DMS 273 (cell line): ENCODE measurements at regions not wholly inside any gene's neighbourhood (a gene's known extent, or its start where the extent isn't known, plus 50 kb on each side); places are given as distances from the start of the nearest gene placed in this dataset.
"Not testable (repeated sequence)": the region's sequence is repeated elsewhere in the genome, so short reads cannot be mapped to it uniquely, and the experiment has no call there.

Experiments used
- DNase-seq: peaks from one replicate; lab custom pipeline; 2025; ENCODE audit not compliant: unreplicated experiment; lab: John Stamatoyannopoulos, UW

DNA sequence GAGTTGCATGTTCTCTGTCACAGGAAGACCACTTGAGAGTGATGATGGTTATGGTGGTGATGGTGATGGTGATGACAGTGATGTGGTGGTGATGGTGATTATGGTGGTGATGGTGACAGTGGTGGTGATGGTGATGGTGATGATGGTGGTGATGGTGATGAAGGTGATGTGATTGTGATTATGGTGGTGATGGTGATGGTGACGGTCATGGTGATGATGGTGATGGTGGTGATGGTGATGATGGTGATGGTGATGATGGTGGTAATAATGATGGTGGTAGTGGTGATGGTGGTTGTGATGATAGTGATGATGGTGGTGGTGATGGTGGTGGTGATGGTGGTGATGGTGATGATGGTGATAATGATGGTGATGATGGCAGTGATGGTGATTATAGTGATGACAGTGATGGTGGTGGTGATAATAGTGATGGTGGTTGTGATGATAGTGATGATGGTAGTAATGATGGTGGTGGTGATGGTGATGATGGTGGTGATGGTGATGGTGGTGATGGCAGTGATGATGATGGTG is 93.7 kb downstream of the ASB1 start:
- DNase-seq, result no peak

DNA sequence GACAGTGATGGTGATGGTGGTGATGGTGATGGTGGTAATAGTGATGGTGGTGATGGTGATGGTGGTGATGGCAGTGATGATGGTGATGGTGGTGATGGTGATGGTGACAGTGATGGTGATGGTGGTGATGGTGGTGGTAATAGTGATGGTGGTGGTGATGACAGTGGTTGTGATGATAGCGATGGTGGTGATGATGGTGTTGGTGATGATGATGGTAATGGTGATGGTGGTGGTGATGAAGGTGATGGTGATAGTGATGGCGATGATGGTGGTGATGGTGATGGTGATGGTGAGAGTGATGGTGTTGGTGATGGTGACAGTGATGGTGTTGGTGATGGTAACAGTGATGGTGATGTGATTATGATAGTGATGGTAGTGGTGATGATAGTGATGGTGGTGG is 94.3 kb downstream of the ASB1 start:
- no peak for DNase-seq

DNA sequence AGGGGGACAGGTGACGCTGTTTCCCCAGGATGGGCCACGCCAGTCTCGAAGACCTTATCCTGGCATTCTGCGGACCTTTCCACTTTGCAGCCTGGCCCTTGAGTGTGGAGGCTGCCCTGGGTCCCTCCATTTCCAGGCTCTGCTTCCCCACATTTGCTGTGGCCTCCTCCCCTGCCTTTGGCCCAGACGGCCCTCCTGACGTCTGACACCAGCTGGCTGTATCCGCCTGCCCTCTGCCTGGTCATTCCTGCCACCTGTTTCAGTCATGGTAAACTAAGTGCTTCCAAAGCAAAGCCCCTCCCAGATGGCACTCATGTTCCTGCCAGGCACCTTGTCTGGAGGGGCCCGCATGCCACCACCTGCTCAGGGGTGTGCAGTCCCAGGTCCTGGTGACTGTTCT is 95.1 kb downstream of the ASB1 start:
- peak; percentile 69 for DNase-seq

DNA sequence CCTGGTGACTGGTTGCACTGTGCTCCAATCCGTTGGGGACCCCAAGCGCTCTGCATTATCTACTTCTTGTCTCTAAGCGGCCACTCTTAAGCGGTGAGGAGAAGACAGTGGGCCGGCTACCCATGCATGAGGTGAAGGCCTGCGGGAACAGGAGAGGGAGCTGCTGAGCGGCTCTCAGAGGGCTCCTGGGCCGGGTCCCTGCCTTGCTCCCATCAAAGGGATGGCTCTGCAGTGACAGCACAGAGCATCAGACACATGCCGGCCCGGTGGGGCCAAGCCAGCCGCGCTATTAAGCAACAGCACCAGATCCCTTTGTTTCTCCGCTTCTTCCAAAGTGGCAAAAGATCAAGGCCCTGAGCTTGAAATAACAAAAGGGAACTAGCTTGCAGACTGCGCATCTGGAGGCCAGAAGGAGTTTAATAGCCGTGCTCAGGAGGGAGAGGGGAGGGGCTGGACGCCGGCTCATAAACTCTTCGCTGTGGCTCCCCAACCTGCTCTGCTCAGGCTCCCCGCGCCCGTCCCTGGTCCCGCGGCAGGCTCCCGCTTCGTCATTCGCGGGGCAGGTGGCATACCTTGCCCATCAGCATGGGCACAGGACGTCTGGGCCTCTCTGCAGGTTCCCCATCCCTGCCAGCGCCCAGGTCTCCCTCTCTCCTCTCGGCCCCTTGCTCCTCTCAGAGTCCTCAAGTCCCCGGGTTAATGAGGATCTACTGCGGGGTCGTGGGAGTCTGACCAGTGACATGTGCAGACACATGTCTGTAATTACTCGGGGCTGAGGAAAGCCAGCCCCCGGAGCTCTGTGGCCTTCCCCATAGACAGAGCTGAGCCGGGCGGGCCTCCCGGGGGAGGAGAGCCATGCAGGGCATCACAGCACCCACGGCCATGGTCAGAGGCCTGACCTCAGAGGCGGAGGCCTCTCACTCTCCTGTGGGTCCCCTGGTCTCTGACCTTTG is 96.7 kb downstream of the ASB1 start:
- DNase-seq, result peak; percentile 85

DNA sequence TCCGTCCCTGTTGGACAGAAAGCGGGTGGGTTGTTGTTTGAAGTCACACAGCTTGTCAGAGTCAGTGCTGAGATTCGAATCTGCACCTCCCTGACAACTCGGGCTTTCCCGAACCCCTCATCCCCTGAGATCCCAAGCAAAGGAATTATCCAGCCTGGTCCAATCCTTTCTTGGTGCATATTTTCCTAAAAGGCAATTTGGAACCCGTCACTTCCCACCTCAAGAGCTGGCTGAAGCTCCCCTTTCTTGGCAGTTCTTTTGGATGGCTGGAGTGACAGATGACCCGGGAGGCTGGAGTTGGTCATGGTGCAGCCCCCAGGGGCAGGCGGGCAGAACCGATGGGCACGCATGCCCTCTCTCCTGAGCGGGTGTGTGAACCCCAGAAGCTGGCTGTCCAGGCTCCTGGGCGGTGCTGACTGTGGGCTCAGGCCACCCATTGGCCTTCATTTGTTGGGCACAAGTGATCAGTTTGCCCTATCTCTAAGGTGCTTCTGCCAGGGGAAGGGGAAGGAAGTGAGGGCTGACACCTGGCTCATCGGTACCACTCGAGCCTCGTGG is 97.8 kb downstream of the ASB1 start:
- no peak for DNase-seq

DNA sequence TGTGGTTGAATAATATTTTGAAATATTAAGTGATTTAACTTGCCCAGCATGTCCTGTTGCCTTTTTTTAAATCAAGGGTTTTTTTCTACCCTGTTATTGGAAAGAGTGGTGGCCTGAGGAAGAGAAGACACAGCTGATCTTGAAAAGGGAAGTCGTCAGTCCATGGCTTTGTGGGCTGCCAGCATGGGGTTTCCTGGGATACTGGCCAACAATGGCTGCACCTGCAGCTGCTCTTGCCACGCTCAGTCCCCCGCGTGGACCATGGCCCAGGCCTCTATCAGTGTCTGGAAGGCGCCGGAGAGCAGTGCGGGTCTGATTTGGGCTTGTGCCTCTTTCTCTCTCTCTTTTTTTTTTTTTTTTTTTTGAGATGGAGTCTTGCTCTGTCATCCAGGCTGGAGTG is 99.3 kb downstream of the ASB1 start:
- DNase-seq, result no peak

DNA sequence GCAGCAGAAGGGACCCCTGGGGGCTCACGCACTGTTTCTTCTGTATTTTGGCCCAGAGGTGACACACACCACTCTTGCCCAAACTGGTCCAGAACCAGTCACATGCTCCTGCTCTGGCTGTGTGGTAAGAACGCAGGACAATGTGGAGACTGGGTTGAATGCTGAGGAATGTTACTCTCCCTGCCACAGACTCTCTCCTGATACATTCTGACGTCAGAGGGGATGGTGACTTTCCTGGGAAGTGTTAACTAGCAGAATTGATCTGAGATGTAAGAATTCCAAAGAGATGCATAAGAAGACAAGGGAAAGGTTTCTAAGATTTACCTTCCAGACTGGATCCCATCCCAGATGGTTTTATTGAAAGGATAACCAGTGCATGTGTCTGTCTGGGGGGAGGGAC is 100.8 kb downstream of the ASB1 start:
- no peak for DNase-seq

DNA sequence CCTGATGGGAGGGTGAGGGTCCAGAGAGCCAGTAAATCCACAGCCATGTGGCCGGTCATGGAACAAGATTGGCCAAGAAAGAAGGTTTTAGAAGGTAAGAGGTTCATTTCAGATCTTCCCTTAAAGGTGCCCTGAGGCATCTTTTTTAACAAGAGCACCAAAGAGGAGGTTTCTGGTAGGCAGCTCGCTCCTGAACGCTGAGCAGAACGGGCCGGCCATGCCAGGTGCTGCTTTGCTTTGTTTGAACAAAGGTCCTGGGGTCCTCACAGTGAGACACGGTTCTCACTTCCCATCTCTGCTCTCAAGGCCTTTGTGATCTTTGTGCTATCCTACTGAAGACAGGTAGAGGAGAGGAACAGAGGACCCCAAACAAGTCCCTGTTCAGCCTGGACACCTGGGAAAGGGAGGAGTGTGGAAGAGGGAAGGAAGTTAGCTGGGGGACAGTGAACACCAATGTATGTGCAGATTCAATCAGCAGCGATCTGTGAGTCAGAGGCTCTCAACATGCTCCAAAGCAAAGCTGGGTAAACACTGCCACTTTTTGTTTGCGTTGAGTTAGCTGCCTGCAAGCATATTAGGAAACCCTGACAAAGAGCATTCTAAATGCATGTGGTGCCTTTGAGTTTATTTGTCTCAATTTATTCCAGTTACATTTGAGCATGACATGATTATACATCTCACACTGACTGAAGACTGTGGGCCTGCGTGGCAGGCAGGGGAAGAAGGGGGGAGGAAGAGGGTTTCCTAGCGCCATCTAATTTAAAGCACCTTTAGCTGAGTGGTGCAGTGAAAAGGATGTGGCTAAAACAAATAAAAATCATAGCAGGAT is 102.4 kb downstream of the ASB1 start:
- no peak for DNase-seq

DNA sequence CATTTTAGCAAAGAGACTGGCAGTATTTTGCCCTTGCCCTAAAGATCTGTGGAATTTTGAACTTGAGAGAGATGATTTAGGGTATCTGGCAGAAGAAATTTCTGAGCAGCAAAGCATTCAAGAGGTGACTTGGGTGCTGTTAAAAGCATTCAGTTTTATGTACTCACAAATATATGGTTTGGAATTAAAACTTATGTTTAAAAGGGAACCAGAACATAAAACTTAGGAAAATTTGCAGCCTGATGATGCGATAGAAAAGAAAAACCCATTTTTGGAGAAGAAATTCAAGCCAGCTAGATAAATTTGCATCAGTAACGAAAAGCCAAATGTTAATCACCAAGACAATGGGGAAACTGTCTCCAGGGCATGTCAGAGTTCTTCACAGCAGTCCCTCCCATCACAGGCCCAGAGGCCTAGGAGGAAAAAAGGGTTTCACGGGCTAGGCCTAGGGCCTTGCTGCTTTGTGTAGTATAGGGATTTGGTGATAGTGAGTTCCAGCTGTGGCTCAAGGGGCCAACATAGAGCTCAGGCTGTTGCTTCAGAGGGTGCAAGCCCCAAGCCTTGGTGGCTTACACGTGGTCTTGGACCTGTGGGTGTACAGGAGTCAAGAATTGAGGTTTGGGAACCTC is 104.4 kb downstream of the ASB1 start:
- DNase-seq, result not testable (repeated sequence)

DNA sequence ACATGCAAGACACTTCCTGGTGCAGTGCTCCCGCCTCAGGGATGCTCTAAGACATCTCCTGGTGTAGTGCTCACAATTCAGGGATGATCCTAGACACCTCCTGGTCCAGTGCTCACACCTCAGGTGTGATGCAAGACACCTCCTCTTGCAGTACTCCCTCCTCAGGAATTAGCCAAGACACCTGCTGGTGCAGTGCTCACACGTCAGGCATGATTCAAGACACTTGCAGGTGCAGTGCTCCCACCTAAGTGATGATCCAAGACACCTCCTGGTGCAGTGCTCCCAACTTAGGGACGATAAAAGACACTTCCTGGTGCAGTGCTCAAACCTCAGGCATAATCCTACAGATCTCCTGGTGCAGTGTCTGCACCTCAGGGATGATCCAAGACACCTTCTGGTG is 117.0 kb downstream of the ASB1 start:
- not testable (repeated sequence) for DNase-seq

DNA sequence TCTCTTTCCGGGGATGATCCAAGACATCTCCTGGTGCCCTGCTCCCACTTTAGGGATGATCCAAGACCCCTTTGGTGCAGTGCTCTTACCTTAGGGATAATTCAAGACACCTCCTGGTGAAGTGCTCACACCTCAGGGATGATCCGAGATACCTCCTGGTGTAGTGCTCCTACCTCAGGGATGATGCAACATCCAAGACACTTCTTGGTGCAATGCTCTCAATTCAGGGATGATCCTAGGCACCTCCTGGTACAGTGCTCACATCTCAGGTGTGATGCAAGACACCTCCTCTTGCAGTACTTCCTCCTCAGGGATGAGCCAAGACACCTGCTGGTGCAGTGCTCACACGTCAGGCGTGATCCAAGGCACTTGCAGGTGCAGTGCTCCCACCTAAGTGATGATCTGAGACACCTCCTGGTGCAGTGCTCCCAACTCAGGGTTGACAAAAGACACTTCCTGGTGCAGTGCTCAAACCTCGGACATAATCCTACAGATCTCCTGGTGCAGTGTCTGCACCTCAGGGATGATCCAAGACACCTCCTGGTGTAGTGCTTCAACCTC is 122.3 kb downstream of the ASB1 start:
- no peak for DNase-seq

DNA sequence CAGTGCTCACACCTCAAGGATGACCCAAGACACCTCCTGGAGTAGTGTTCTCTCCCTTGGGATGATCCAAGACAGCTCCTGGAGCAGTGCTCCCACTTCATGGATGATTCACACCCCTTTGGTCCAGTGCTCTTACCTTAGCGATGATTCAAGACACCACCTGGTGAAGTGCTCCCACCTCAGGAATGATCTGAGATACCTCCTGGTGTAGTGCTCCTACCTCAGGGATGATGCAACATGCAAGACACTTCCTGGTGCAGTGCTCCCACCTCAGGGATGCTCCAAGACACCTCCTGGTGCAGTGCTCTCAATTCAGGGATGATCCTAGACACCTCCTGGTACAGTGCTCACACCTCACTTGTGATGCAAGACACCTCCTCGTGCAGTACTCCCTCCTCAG is 123.1 kb downstream of the ASB1 start:
- no peak for DNase-seq

DNA sequence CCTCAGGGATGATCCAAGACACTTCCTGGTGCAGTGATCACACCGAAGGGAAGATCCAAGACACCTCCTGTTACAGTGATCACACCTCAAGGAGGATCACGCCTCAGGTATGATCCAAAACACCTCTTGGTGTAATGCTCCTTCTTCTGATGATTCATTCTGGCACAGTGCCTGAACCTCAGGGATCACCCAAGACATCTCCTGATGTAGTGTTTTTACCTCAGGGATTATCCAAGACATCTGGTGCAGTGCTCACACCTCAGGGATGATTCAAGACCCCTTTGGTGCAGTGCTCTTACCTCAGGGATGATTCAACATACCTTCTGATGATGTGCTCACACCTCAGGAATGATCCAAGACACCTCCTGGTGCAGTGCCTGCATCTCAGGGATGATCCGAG is 124.4 kb downstream of the ASB1 start:
- DNase-seq, result no peak

DNA sequence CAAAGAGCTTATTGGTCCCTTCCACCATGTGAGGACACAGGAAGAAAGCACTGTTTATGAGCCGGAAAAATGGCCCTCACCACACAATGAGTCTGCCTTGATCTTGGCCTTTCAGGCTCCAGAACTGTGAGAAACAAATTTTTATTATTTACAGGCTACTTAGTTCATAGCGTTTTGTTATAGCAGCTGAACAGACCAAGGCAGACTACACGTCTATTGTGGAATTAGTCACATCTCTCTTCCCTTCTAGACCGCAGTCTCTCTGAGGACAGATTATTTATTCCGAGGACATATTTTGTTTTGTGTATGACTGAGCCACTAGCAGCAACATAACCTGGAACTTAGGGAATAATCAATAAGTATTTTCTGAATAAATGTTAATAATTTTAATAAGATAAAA is 125.5 kb downstream of the ASB1 start:
- DNase-seq, result no peak

DNA sequence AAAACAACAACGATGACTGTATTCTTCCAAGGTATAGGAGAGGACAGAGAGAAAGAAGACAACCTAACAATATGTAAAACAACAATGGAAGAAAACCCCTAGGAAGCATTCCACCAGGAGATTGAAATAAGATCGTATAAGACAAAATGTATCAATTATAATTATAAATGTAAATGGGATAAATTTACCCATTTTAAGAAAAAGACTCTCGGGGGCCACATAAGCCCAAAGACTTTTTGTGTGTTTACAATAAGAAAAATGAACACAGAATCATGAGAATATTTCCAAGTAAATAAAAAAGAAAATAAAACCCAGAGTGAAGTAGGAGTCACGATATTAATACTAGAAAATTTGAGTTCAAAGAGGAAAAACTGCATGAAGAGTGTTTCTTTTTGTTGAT is 126.4 kb downstream of the ASB1 start:
- DNase-seq, result no peak

DNA sequence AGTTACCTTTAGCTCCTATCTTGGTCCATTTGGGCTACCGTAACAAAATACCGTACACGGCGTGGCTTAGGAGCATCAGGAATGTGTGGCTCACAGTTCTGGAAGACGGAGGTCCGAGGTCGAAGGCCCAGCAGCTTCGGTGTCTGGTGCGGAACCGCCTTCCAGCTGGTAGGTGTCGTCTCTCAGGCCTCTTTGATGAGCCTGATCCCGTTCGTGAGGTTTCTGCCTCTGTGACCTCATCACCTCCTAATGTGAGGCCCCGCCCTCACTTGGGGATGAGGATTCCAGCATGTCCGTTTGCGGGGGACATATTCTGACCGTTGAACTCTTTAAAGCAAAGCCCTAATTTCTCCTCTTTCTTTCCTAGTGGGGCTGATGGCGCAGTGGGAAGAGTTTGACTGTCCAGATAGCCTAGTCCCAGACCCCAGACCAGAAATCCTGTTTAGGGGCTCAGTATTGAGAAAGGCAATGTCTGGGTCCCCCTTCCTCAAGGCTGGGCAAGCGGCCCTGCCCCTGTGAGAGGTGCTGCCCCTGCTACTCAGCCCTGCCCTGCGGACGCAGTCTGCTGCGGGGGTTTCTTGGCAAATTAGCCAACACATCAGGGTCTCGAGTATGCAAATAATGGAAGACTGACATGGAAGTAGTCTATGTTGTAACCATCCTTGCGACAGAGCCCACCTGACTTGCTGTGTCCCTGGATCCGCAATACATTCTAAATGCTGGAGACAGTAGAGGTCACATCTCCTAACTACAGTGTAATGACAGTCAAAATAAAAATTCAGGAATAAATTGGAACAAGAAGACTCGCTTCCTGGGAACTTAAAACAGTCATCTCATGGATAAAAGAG is 128.0 kb downstream of the ASB1 start:
- no peak for DNase-seq

DNA sequence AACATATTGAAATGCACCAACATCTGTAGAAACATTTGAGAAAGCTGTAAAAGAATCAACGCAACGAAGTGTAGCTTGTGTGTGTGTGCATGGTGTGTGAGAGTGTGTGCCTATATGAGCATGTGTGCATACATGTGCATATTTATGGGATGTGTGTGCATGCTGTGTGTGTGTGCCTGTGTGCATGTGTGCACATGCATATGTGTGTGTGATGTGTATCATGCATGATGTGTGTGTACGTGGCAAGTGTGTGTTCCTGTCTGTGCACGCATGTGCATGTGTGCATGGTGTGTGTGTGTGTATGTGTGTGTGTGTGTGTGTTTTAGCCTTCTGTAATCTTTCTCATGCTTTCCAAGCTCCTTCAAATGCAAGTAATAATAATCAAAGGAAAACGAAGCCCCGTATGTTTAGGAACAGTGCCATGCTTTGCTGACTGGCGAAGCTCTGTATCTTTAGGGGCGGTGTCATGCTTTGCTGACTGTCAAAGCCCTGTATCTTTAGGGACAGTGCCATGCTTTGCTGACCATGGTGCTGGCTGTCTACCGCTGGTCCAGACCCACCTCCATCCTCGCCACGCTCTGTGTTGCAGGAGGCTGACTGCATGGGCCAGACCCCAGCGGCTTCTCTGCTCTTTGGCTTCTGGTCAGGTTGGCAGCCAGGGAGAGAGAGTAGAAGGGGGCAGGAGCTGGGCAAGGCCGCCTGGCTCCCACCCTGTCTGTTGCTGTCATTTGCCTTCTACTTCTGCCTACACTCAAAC is 129.2 kb downstream of the ASB1 start:
- no peak for DNase-seq

DNA sequence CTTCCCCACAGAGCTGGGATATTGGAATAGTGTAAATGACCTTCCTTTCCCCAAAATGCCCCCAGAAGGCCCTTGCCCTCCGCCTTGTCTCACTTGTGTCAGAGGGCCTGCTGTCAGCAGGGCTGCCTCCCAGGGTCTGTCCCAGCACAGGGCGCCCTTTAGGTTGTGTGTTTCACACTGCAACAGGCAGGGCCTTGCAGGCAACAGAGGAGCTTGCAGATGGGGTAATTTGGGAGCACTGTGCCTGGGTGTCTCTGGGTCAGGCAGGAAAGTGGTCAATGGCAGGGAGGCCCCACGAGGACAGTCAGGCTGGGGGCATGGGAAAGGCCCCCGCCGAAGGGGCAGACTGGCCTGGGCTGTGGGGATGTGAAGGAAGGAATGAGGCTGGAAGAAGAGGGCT is 130.7 kb downstream of the ASB1 start:
- no peak for DNase-seq

DNA sequence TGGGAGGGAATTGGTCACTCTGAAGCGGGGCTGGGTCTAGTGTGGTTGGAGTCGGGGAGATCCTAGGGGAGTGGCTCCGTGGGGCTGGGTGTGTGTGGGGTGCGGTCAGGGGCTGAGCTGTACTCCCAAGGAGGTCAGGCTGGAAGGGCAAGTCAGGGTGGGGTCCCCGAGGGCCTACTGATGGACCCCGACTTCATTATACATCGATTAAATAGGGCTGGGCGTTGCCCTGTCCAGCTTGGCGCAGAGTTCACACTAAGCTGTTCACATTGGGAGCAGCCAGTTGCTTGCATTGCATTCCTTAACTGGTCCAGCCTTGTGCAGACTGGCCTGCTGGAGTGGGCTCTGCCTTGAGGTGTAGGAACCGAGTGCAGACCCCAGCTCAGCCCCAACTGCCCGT is 131.2 kb downstream of the ASB1 start:
- no peak for DNase-seq
